ENCODE measurements at regions not wholly inside any gene's neighbourhood (a gene's known extent, or its start where the extent isn't known, plus 50 kb on each side); places are given as distances from the start of the nearest gene placed in this dataset.

GRCh38 chr14:87829543-87829942 lies 163.4 kb downstream of the GALC start:
- TF ChIP-seq, protein P1, sequence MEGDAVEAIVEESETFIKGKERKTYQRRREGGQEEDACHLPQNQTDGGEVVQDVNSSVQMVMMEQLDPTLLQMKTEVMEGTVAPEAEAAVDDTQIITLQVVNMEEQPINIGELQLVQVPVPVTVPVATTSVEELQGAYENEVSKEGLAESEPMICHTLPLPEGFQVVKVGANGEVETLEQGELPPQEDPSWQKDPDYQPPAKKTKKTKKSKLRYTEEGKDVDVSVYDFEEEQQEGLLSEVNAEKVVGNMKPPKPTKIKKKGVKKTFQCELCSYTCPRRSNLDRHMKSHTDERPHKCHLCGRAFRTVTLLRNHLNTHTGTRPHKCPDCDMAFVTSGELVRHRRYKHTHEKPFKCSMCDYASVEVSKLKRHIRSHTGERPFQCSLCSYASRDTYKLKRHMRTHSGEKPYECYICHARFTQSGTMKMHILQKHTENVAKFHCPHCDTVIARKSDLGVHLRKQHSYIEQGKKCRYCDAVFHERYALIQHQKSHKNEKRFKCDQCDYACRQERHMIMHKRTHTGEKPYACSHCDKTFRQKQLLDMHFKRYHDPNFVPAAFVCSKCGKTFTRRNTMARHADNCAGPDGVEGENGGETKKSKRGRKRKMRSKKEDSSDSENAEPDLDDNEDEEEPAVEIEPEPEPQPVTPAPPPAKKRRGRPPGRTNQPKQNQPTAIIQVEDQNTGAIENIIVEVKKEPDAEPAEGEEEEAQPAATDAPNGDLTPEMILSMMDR (IDR thresholded peaks at IDR 0.05) = no peak
- TF ChIP-seq POLR2AphosphoS5 (IDR thresholded peaks at IDR 0.05; ENCODE audit: low read depth, low read length) (no peak), TCF7L2 (IDR thresholded peaks at IDR 0.05; ENCODE audit: low read depth, low read length) (no peak)

Data from Panc1 (cell line).